ENCODE measurements at regions not wholly inside any gene's neighbourhood (a gene's known extent, or its start where the extent isn't known, plus 50 kb on each side); places are given as distances from the start of the nearest gene placed in this dataset.

DNA sequence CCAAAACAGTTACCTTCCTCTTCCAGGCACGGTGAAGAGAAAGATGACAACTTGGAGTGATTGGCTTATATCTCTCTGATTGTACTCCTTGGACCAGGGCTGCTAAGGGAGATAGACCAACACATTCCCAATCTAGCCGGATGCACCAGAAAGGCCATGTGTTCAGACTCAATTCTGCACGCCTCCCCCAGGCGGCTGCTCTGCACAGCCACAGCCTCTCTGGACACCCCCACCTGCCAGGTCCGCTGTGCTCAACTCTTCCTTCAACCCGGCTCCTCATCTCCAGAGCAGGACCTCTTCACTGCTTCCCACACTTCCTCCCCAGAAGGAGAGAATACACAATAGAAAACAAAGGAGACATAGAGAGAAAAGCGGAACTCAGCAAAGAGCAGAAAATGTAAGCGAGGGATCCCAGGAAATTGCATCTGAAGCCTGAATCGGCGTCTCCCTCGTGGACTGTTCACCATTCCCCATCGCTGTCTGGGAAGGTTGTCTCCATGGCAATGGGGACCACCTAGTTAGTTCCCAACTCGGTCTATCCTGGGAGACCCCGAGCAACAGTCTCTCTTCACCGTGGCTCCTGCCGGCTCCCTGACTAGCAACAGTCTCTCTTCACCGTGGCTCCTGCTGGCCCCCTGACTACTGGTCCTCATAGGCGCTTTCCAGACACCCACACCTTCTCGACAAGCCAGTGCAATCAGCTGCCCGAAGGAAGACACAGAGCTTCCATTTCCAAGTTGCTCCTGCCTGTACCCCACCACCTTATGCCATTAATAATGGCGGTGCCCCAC is 361.7 kb upstream of the MYT1L start:
- Histone ChIP-seq H3K27ac (no peak overlapping the region), H3K4me3 (no peak overlapping the region), H3K36me3 (no peaks in the 10 kb centered on the region), H3K27me3 (peaks cover 7% of the 10 kb centered on the region), H3K9me3 (no peaks in the 10 kb centered on the region), H3K4me1 (no peaks in the 10 kb centered on the region)
- intact Hi-C loops (cut with DNase I), result no loop called here
- TF ChIP-seq, protein P1, sequence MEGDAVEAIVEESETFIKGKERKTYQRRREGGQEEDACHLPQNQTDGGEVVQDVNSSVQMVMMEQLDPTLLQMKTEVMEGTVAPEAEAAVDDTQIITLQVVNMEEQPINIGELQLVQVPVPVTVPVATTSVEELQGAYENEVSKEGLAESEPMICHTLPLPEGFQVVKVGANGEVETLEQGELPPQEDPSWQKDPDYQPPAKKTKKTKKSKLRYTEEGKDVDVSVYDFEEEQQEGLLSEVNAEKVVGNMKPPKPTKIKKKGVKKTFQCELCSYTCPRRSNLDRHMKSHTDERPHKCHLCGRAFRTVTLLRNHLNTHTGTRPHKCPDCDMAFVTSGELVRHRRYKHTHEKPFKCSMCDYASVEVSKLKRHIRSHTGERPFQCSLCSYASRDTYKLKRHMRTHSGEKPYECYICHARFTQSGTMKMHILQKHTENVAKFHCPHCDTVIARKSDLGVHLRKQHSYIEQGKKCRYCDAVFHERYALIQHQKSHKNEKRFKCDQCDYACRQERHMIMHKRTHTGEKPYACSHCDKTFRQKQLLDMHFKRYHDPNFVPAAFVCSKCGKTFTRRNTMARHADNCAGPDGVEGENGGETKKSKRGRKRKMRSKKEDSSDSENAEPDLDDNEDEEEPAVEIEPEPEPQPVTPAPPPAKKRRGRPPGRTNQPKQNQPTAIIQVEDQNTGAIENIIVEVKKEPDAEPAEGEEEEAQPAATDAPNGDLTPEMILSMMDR (IDR thresholded peaks at IDR 0.05), result no peak
- ATAC-seq (no peak), DNase-seq (peak; percentile 19)

DNA sequence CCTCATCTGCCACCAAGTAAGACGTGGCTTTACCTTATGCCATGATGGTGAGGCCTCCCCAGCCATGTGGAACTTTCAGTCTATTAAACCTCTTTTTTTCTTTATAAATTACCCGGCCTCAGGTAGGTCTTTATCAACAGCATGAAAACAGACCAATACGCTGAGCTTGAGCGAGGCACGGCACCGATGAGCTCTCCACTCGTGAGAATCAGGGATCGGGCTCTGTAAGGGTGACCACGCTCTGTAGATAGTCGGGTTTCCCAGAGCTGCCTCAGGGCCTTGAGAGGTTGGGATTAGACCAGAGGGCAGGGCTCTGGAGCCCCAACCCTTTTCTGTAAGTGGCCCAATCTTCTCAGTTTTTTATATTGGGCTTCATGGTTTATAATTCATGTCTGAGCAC is 360.3 kb upstream of the MYT1L start:
- intact Hi-C loops (cut with DNase I), result no loop called here
- H3K36me3 ChIP-seq, result no peaks in the 10 kb centered on the region
- TF ChIP-seq, protein P1 (IDR thresholded peaks at IDR 0.05), result no peak
- no peak for ATAC-seq
- peaks cover 7% of the 10 kb centered on the region for H3K27me3 ChIP-seq
- H3K9me3 ChIP-seq, result no peaks in the 10 kb centered on the region
- peak; percentile 21 for DNase-seq
- no peak overlapping the region for H3K4me3 ChIP-seq
- no peak overlapping the region for H3K27ac ChIP-seq
- H3K4me1 ChIP-seq, result no peaks in the 10 kb centered on the region

DNA sequence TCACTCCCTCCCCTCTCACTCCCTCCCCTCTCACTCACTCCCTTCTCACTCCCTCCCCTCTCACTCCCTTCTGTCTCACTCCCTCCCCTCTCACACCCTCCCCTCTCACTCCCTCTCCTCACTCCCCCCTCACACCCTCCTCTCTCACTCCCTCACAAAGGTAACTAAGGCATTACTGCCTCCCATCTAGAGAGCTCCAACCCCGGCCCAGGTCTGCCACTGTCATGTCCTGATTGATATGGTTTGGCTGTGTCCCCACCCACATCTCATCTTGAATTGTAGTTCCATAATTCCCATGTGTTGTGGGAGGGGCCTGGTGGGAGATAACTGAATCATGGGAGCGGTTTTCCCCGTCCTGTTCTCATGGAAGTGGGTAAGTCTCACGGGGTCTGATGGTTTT is 359.9 kb upstream of the MYT1L start:
- intact Hi-C loops (cut with DNase I), result no loop called here
- H3K27ac ChIP-seq, result no peak overlapping the region
- H3K27me3 ChIP-seq, result peaks cover 7% of the 10 kb centered on the region
- no peak overlapping the region for H3K4me3 ChIP-seq
- no peak for ATAC-seq
- H3K9me3 ChIP-seq, result no peaks in the 10 kb centered on the region
- no peak for DNase-seq
- no peaks in the 10 kb centered on the region for H3K36me3 ChIP-seq
- H3K4me1 ChIP-seq, result no peaks in the 10 kb centered on the region
- TF ChIP-seq, protein P1 (IDR thresholded peaks at IDR 0.05), result no peak

DNA sequence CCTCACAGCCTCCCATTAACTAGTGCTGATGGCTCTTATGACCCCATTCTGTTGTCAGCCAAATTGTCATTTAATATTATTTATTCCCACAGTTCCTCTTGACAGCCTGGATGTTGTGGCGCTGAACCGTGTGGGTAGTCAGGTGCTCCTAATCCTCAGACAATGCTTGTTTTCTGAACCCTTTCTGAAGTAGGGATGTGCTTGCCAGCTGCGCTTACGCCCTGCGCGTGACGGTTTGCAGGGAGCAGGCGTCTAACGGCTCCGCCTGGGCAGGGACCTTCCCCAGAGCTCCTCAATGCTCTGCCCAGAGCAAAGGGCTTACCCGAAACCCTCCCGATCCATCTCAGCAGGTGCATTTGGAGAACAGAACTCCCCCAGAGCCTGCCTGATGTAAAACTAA is 358.2 kb upstream of the MYT1L start:
- H3K36me3 ChIP-seq, result no peaks in the 10 kb centered on the region
- intact Hi-C loops (cut with DNase I), result no loop called here
- no peaks in the 10 kb centered on the region for H3K9me3 ChIP-seq
- DNase-seq (peak; percentile 20), ATAC-seq (no peak)
- peaks cover 6% of the 10 kb centered on the region for H3K27me3 ChIP-seq
- no peak overlapping the region for H3K27ac ChIP-seq
- TF ChIP-seq, protein P1 (IDR thresholded peaks at IDR 0.05), result no peak
- no peaks in the 10 kb centered on the region for H3K4me1 ChIP-seq
- no peak overlapping the region for H3K4me3 ChIP-seq

DNA sequence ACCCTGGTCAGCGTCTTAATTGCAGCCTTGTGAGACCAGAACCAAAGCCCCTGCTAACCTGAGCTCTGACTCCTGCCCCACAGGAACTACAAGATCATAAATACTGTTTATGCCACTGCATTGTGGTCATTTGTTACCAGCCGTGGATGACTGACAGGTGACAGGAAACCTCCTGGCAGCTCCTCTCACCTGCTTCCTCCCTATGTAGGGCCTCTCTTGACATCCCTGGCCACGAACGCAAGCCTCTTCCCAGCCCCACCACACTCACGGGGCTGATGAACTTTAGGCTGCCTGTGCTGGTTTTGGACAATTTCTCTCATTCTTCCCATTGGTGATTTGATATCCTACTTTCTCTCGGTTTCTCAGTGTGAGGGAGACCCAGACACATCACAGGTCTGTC is 357.2 kb upstream of the MYT1L start:
- Histone ChIP-seq H3K27ac (no peak overlapping the region), H3K4me1 (no peaks in the 10 kb centered on the region), H3K9me3 (no peaks in the 10 kb centered on the region), H3K27me3 (no peaks in the 10 kb centered on the region), H3K4me3 (no peak overlapping the region), H3K36me3 (no peaks in the 10 kb centered on the region)
- TF ChIP-seq, protein P1 (IDR thresholded peaks at IDR 0.05), result no peak
- intact Hi-C loops (cut with DNase I), result no loop called here
- ATAC-seq (no peak), DNase-seq (peak; percentile 10)

Measured in upper lobe of right lung (tissue), 1 donor.